ENCODE measurements at regions not wholly inside any gene's neighbourhood (a gene's known extent, or its start where the extent isn't known, plus 50 kb on each side); places are given as distances from the start of the nearest gene placed in this dataset.

DNA sequence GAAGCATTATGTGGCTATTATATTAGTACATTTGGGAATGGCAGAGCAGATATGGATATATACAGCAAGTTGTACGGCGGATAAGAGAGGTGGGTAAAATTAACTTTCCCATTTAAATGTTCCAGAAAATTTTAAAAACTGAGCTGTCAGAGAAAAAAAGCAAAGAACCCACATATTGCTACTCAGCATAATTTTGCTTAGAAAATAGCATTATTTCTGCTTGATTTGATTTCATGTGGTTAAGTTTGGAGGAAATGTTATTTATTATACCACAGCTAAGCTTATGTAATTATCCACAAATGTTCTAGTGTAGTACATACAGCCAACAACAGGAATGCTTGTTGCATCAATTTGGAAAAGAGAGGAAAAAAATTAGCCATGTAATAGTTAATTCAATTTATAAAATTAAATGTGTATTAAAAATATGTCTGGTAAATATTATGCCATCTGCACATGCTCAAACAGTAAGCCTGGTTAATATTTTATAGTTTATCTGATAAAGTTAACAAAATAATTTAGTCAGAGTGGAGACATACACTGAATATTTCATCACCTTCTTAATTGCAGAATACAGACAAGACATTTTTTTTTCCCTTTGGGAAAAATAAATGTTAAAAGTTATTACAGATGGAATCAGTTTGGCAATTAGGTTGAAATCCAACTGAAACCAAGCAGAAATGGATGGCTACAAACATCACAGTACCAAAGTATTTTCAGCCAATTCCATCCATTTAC is 172.1 kb upstream of the ID4 start:
- H3K27ac Mint-ChIP-seq (ENCODE audit: low read depth, unreplicated experiment) = no peak overlapping the region
- H3K4me3 Mint-ChIP-seq (ENCODE audit: unreplicated experiment) = no peak overlapping the region
- TF ChIP-seq, protein P1, sequence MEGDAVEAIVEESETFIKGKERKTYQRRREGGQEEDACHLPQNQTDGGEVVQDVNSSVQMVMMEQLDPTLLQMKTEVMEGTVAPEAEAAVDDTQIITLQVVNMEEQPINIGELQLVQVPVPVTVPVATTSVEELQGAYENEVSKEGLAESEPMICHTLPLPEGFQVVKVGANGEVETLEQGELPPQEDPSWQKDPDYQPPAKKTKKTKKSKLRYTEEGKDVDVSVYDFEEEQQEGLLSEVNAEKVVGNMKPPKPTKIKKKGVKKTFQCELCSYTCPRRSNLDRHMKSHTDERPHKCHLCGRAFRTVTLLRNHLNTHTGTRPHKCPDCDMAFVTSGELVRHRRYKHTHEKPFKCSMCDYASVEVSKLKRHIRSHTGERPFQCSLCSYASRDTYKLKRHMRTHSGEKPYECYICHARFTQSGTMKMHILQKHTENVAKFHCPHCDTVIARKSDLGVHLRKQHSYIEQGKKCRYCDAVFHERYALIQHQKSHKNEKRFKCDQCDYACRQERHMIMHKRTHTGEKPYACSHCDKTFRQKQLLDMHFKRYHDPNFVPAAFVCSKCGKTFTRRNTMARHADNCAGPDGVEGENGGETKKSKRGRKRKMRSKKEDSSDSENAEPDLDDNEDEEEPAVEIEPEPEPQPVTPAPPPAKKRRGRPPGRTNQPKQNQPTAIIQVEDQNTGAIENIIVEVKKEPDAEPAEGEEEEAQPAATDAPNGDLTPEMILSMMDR (IDR thresholded peaks at IDR 0.05; ENCODE audit: unreplicated experiment) = no peak
- no TSS peak for BruUV-seq (replicated peaks)
- no peaks in the 10 kb centered on the region for H3K36me3 Mint-ChIP-seq (ENCODE audit: insufficient read depth, unreplicated experiment)
- CTCF ChIA-PET = interaction anchor here (0.6 kb wide), 1 partner anchor 52 kb away, joined by 3 read pairs; no protein-coding TSS in a partner anchor
- DNase-seq (ENCODE audit: unreplicated experiment) = no peak
- H3K4me1 Mint-ChIP-seq (ENCODE audit: insufficient read depth, unreplicated experiment) = no peaks in the 10 kb centered on the region
- H3K27me3 Mint-ChIP-seq (ENCODE audit: insufficient read depth, unreplicated experiment) = peaks cover 28% of the 10 kb centered on the region
- POLR2A ChIA-PET = interaction anchor here (0.8 kb wide), 1 partner anchor 13 kb away, joined by 3 read pairs; no protein-coding TSS in a partner anchor
- intact Hi-C loops (cut with micrococcal nuclease) = no loop called here
- no peaks in the 10 kb centered on the region for H3K9me3 Mint-ChIP-seq (ENCODE audit: unreplicated experiment)

DNA sequence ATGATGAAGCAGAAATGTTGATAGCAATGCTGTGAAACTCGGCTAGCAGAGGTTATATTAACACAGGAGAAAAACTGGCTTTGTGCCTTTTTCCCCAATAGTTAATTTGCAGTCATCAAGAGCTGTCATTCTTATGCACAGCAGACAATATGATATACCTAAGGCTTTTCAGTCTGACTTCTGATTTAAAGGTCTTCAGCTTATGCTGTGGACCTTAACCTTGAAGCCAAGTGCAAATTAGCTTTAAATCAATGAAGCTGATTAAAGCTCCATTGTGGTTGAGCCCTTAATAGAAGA is 171.6 kb upstream of the ID4 start:
- CTCF ChIA-PET = interaction anchor here (0.6 kb wide), 1 partner anchor 51 kb away, joined by 3 read pairs; no protein-coding TSS in a partner anchor
- Mint-ChIP-seq H3K4me1 (ENCODE audit: insufficient read depth, unreplicated experiment) (no peaks in the 10 kb centered on the region), H3K27ac (ENCODE audit: low read depth, unreplicated experiment) (no peak overlapping the region), H3K27me3 (ENCODE audit: insufficient read depth, unreplicated experiment) (peaks cover 25% of the 10 kb centered on the region), H3K4me3 (ENCODE audit: unreplicated experiment) (no peak overlapping the region), H3K36me3 (ENCODE audit: insufficient read depth, unreplicated experiment) (no peaks in the 10 kb centered on the region), H3K9me3 (ENCODE audit: unreplicated experiment) (no peaks in the 10 kb centered on the region)
- TF ChIP-seq, protein P1 (IDR thresholded peaks at IDR 0.05; ENCODE audit: unreplicated experiment) = no peak
- intact Hi-C loops (cut with micrococcal nuclease) = no loop called here
- POLR2A ChIA-PET = interaction anchor here (0.8 kb wide), 1 partner anchor 14 kb away, joined by 3 read pairs; no protein-coding TSS in a partner anchor
- DNase-seq (ENCODE audit: unreplicated experiment) = no peak
- BruUV-seq (replicated peaks) = no TSS peak

DNA sequence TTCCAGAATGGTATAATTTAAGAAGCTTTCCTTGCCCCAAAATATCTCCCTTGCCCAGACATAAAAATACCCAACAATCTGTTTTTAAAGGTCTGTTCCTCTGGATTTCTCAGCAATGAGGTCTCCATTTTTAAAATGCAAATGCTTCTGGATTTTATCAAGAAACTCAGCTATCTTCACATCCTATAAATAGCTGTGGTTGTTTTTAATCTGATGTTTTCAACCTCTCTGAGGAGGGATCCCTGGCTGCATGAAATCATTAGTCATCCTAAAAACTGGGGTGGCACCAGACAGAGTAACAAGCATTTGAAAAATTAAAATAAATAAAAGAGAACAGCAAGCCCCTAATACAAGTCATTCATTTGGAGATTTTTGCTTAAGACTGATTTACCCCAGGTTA is 168.5 kb upstream of the ID4 start:
- Mint-ChIP-seq H3K4me1 (ENCODE audit: insufficient read depth, unreplicated experiment) (no peaks in the 10 kb centered on the region), H3K9me3 (ENCODE audit: unreplicated experiment) (no peaks in the 10 kb centered on the region), H3K36me3 (ENCODE audit: insufficient read depth, unreplicated experiment) (no peaks in the 10 kb centered on the region), H3K4me3 (ENCODE audit: unreplicated experiment) (no peak overlapping the region), H3K27me3 (ENCODE audit: insufficient read depth, unreplicated experiment) (peaks cover 11% of the 10 kb centered on the region), H3K27ac (ENCODE audit: low read depth, unreplicated experiment) (no peak overlapping the region)
- TF ChIP-seq, protein P1 (IDR thresholded peaks at IDR 0.05; ENCODE audit: unreplicated experiment) = no peak
- ChIA-PET POLR2A (no interaction called here), CTCF (no interaction called here)
- intact Hi-C loops (cut with micrococcal nuclease) = no loop called here
- no peak for DNase-seq (ENCODE audit: unreplicated experiment)
- no TSS peak for BruUV-seq (replicated peaks)

DNA sequence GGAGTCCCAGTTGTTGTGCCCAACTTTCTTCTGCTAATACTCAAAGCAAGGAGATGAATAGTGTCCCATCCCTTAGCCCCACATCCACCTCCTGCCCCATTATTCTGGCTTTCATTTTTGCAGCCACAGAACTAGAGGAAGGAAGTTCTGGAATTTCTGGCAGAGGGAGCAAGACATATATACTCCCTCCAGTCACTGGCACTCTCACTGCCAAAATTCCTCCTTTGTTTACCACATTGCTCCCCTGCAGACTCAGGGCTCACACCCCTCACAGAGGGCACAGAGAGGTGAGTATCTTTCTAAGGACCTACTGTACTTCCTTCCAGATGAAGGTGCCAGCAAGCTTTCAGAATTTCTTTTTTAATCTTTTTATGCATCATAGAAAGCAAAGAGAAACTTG is 168.0 kb upstream of the ID4 start:
- POLR2A ChIA-PET = interaction anchor here (0.7 kb wide), 1 partner anchor 83 kb away, joined by 3 read pairs; no protein-coding TSS in a partner anchor

More for the DNA sequence above, 168.0 kb upstream of the ID4 start:
- CTCF ChIA-PET = interaction anchor here (0.7 to 0.8 kb wide), 2 partner anchors 251 to 921 kb away, joined by 3 read pairs; no protein-coding TSS in a partner anchor
- Mint-ChIP-seq H3K4me3 (ENCODE audit: unreplicated experiment) (no peak overlapping the region), H3K9me3 (ENCODE audit: unreplicated experiment) (no peaks in the 10 kb centered on the region), H3K4me1 (ENCODE audit: insufficient read depth, unreplicated experiment) (no peaks in the 10 kb centered on the region), H3K36me3 (ENCODE audit: insufficient read depth, unreplicated experiment) (no peaks in the 10 kb centered on the region), H3K27ac (ENCODE audit: low read depth, unreplicated experiment) (no peak overlapping the region), H3K27me3 (ENCODE audit: insufficient read depth, unreplicated experiment) (peaks cover 11% of the 10 kb centered on the region)
- no TSS peak for BruUV-seq (replicated peaks)
- TF ChIP-seq, protein P1 (IDR thresholded peaks at IDR 0.05; ENCODE audit: unreplicated experiment) = no peak
- peak; percentile 12 for DNase-seq (ENCODE audit: unreplicated experiment)
- intact Hi-C loops (cut with micrococcal nuclease) = no loop called here

All from MCF 10A (cell line).